ENCODE measurements at regions not wholly inside any gene's neighbourhood (a gene's known extent, or its start where the extent isn't known, plus 50 kb on each side); places are given as distances from the start of the nearest gene placed in this dataset.

GRCh38 chr4:54152846-54153600, 53.1 kb downstream of the GSX2 start:
- Histone ChIP-seq H3K4me3 (ENCODE audit: low read length) (no peak overlapping the region), H3K36me3 (ENCODE audit: insufficient read depth, low read length) (no peaks in the 10 kb centered on the region), H3K27me3 (ENCODE audit: control insufficient read depth in 1 of 2, insufficient read depth in 2 of 2, low read length in 2 of 2) (peaks cover 0 to 3% of the 10 kb centered on the region in 2 experiments), H3K27ac (ENCODE audit: low read depth in 1 of 2, low read length in 2 of 2) (no peak overlapping the region), H3K4me1 (ENCODE audit: insufficient read depth, low read length) (no peaks in the 10 kb centered on the region), H3K9me3 (ENCODE audit: control insufficient read depth in 1 of 2, insufficient read depth in 1 of 2, low read length in 2 of 2) (no peaks in the 10 kb centered on the region)
- Mint-ChIP-seq H3K36me3 (ENCODE audit: low read depth) (peaks cover 1% of the 10 kb centered on the region), H3K27me3 (peaks cover 50% of the 10 kb centered on the region), H3K4me3 (no peak overlapping the region), H3K9me3 (peaks cover under 1% of the 10 kb centered on the region), H3K4me1 (ENCODE audit: low read depth) (no peaks in the 10 kb centered on the region), H3K27ac (no peak overlapping the region)
- DNase-seq: no peak
- no peak for TF ChIP-seq CTCF (IDR thresholded peaks at IDR 0.05)
- no peak for ATAC-seq (ENCODE audit: poor library complexity)
- ChIA-PET POLR2A (no interaction called here), CTCF (no interaction called here)
- intact Hi-C loops (cut with DNase I, micrococcal nuclease): no loop called here

GRCh38 chr4:54155936-54156335, 56.0 kb downstream of the GSX2 start:
- Mint-ChIP-seq H3K4me3 (no peak overlapping the region), H3K27ac (no peak overlapping the region), H3K36me3 (ENCODE audit: low read depth) (peaks cover 4% of the 10 kb centered on the region), H3K27me3 (peaks cover 30% of the 10 kb centered on the region), H3K9me3 (peaks cover 12% of the 10 kb centered on the region), H3K4me1 (ENCODE audit: low read depth) (no peaks in the 10 kb centered on the region)
- ChIA-PET POLR2A (no interaction called here), CTCF (no interaction called here)
- Histone ChIP-seq H3K9me3 (ENCODE audit: control insufficient read depth in 1 of 2, insufficient read depth in 1 of 2, low read length in 2 of 2) (no peaks in the 10 kb centered on the region), H3K27ac (ENCODE audit: low read depth in 1 of 2, low read length in 2 of 2) (no peak overlapping the region), H3K27me3 (ENCODE audit: control insufficient read depth in 1 of 2, insufficient read depth in 2 of 2, low read length in 2 of 2) (peaks cover 0 to 3% of the 10 kb centered on the region in 2 experiments), H3K4me3 (ENCODE audit: low read length) (no peak overlapping the region), H3K36me3 (ENCODE audit: insufficient read depth, low read length) (no peaks in the 10 kb centered on the region), H3K4me1 (ENCODE audit: insufficient read depth, low read length) (no peaks in the 10 kb centered on the region)
- intact Hi-C loops (cut with DNase I, micrococcal nuclease): no loop called here
- no peak for TF ChIP-seq CTCF (IDR thresholded peaks at IDR 0.05)
- DNase-seq (no peak), ATAC-seq (ENCODE audit: poor library complexity) (no peak)

- peaks cover 14% of the 10 kb centered on the region for H3K27me3 Mint-ChIP-seq
- Histone ChIP-seq H3K27me3 (ENCODE audit: control insufficient read depth in 1 of 2, insufficient read depth in 2 of 2, low read length in 2 of 2) (no peaks in the 10 kb centered on the region), H3K9me3 (ENCODE audit: control insufficient read depth in 1 of 2, insufficient read depth in 1 of 2, low read length in 2 of 2) (peaks cover 0 to 4% of the 10 kb centered on the region in 2 experiments), H3K4me3 (ENCODE audit: low read length) (no peak overlapping the region), H3K36me3 (ENCODE audit: insufficient read depth, low read length) (no peaks in the 10 kb centered on the region), H3K4me1 (ENCODE audit: insufficient read depth, low read length) (no peaks in the 10 kb centered on the region), H3K27ac (ENCODE audit: low read depth in 1 of 2, low read length in 2 of 2) (no peak overlapping the region)
- H3K27ac Mint-ChIP-seq: no peak overlapping the region
- H3K4me1 Mint-ChIP-seq (ENCODE audit: low read depth): no peaks in the 10 kb centered on the region
- intact Hi-C loops (cut with DNase I, micrococcal nuclease): no loop called here
- ChIA-PET CTCF (no interaction called here), POLR2A (no interaction called here)
- H3K4me3 Mint-ChIP-seq: no peak overlapping the region
- DNase-seq (no peak), ATAC-seq (ENCODE audit: poor library complexity) (no peak)
- H3K36me3 Mint-ChIP-seq (ENCODE audit: low read depth): peaks cover 4% of the 10 kb centered on the region
- H3K9me3 Mint-ChIP-seq: peaks cover 14% of the 10 kb centered on the region
- no peak for TF ChIP-seq CTCF (IDR thresholded peaks at IDR 0.05)
These were observed 57.6 kb downstream of the GSX2 start for GRCh38 chr4:54157606-54158005.
